ENCODE measurements at regions not wholly inside any gene's neighbourhood (a gene's known extent, or its start where the extent isn't known, plus 50 kb on each side); places are given as distances from the start of the nearest gene placed in this dataset.
"Not testable (repeated sequence)": the region's sequence is repeated elsewhere in the genome, so short reads cannot be mapped to it uniquely, and the experiment has no call there.

GRCh38 chr4:56575820-56576429 lies 70.3 kb downstream of the ARL9 start:
- peak; percentile 39 for DNase-seq (ENCODE audit: low spot score)

GRCh38 chr4:56592417-56592816 lies 86.8 kb downstream of the ARL9 start:
- DNase-seq (ENCODE audit: low spot score) = not testable (repeated sequence)
